Uterus (tissue), 3 donors: ENCODE measurements at regions not wholly inside any gene's neighbourhood (a gene's known extent, or its start where the extent isn't known, plus 50 kb on each side); places are given as distances from the start of the nearest gene placed in this dataset.

ENCODE experiments used
- DNase-seq, 2 donors: peaks; one replicate each; pipeline ENCODE4 v3.0.0-alpha.2; 2019 to 2020
- H3K27ac ChIP-seq, 2 donors: fragments of 200-600 bp; sonication (generic); 1 replicate in 1 of 2; 2 replicates in 1 of 2; pipeline ENCODE4 v1.5.1; 2016 to 2018
- H3K27me3 ChIP-seq, 2 donors: fragments of 200-600 bp; sonication (generic); one replicate each; pipeline ENCODE4 v1.5.1; 2018 to 2019; ENCODE audit warnings: control low read depth in 1 of 2
- H3K36me3 ChIP-seq, 2 donors: fragments of 200-600 bp; sonication (generic); one replicate each; pipeline ENCODE4 v1.5.1; 2019; ENCODE audit warnings: control low read depth in 1 of 2
- H3K4me1 ChIP-seq, 2 donors: fragments of 200-600 bp; sonication (generic); one replicate each; pipeline ENCODE4 v1.5.1; 2018 to 2019; ENCODE audit warnings: control low read depth in 1 of 2
- H3K4me3 ChIP-seq, 2 donors: fragments of 200-600 bp; sonication (generic); 1 replicate in 1 of 2; 2 replicates in 1 of 2; pipeline ENCODE4 v1.5.1; 2018 to 2019; ENCODE audit warnings: mild to moderate bottlenecking in 1 of 2
- H3K9me3 ChIP-seq, 2 donors: fragments of 200-600 bp; sonication (generic); one replicate each; pipeline ENCODE4 v1.5.1; 2019; ENCODE audit warnings: control low read depth in 1 of 2
- CTCF ChIP-seq, 4 experiments: fragments of 200-600 bp in 2 of 4; fragments of 450-650 bp in 2 of 4; sonication (generic) in 2 of 4; IDR thresholded peaks; one replicate each; pipeline ENCODE4 v1.5.1; 2016 to 2019; ENCODE audit warnings: antibody characterized with exemption in 4 of 4, mild to moderate bottlenecking in 2 of 4, moderate library complexity in 1 of 4
- POLR2A ChIP-seq, 2 donors: fragments of 450-650 bp; IDR thresholded peaks; one replicate each; pipeline ENCODE4 v1.6.1; 2016; ENCODE audit warnings: antibody characterized with exemption in 2 of 2, mild to moderate bottlenecking in 1 of 2, moderate library complexity in 1 of 2
- intact Hi-C: fragments of 100-400 bp; cut with DNase I; formaldehyde crosslinking; loops from one replicate; pipeline ENCODE4 v1.15.1; 2023; ENCODE audit warnings: low total_unique reads
- donor health status: DM: yes; HTN: yes; CAD: no.

- H3K9me3 ChIP-seq = no peaks in the 10 kb centered on the region
- H3K4me1 ChIP-seq = no peaks in the 10 kb centered on the region
- TF ChIP-seq CTCF (IDR thresholded peaks at IDR 0.05) = no peak
- TF ChIP-seq POLR2A (IDR thresholded peaks at IDR 0.05) = no peak
- no peak overlapping the region for H3K27ac ChIP-seq
- no peaks in the 10 kb centered on the region for H3K36me3 ChIP-seq
- H3K4me3 ChIP-seq = no peak overlapping the region
- no peak for DNase-seq
- no peaks in the 10 kb centered on the region for H3K27me3 ChIP-seq
- intact Hi-C loops = no loop called here
Measured at GRCh38 chr4:84001876-84002569, 466.1 kb downstream of the GPAT3 start.

GRCh38 chr4:83996254-83996653 lies 460.3 kb downstream of the GPAT3 start:
- Histone ChIP-seq H3K9me3 (no peaks in the 10 kb centered on the region), H3K36me3 (no peaks in the 10 kb centered on the region), H3K4me3 (no peak overlapping the region), H3K4me1 (no peaks in the 10 kb centered on the region), H3K27me3 (no peaks in the 10 kb centered on the region), H3K27ac (no peak overlapping the region)
- intact Hi-C loops = no loop called here
- DNase-seq = no peak
- TF ChIP-seq CTCF (IDR thresholded peaks at IDR 0.05) (no peak), POLR2A (IDR thresholded peaks at IDR 0.05) (no peak)

GRCh38 chr4:83993774-83994173 lies 457.9 kb downstream of the GPAT3 start:
- Histone ChIP-seq H3K4me1 (no peaks in the 10 kb centered on the region), H3K4me3 (no peak overlapping the region), H3K9me3 (no peaks in the 10 kb centered on the region), H3K27me3 (no peaks in the 10 kb centered on the region), H3K27ac (no peak overlapping the region), H3K36me3 (no peaks in the 10 kb centered on the region)
- no peak for TF ChIP-seq POLR2A (IDR thresholded peaks at IDR 0.05)
- no peak for TF ChIP-seq CTCF (IDR thresholded peaks at IDR 0.05)
- no peak for DNase-seq
- intact Hi-C loops = no loop called here

GRCh38 chr4:83989835-83990234 lies 453.9 kb downstream of the GPAT3 start:
- Histone ChIP-seq H3K27ac (no peak overlapping the region), H3K4me1 (no peaks in the 10 kb centered on the region), H3K36me3 (no peaks in the 10 kb centered on the region), H3K27me3 (no peaks in the 10 kb centered on the region), H3K9me3 (no peaks in the 10 kb centered on the region), H3K4me3 (no peak overlapping the region)
- DNase-seq = no peak
- intact Hi-C loops = no loop called here
- TF ChIP-seq POLR2A (IDR thresholded peaks at IDR 0.05) (no peak), CTCF (IDR thresholded peaks at IDR 0.05) (no peak)

- no peaks in the 10 kb centered on the region for H3K27me3 ChIP-seq
- no peak for TF ChIP-seq POLR2A (IDR thresholded peaks at IDR 0.05)
- H3K4me1 ChIP-seq = no peaks in the 10 kb centered on the region
- DNase-seq = no peak
- intact Hi-C loops = no loop called here
- no peak overlapping the region for H3K27ac ChIP-seq
- H3K4me3 ChIP-seq = no peak overlapping the region
- H3K9me3 ChIP-seq = no peaks in the 10 kb centered on the region
- H3K36me3 ChIP-seq = no peaks in the 10 kb centered on the region
Measured at GRCh38 chr4:83981156-83981555, 445.2 kb downstream of the GPAT3 start.

GRCh38 chr4:83979773-83980172 lies 443.9 kb downstream of the GPAT3 start:
- H3K27me3 ChIP-seq = no peaks in the 10 kb centered on the region
- intact Hi-C loops = no loop called here
- DNase-seq = no peak

More at GRCh38 chr4:83979773-83980172, 443.9 kb downstream of the GPAT3 start:
- no peak overlapping the region for H3K4me3 ChIP-seq
- no peaks in the 10 kb centered on the region for H3K4me1 ChIP-seq
- TF ChIP-seq POLR2A (IDR thresholded peaks at IDR 0.05) = no peak
- no peak for TF ChIP-seq CTCF (IDR thresholded peaks at IDR 0.05)
- no peak overlapping the region for H3K27ac ChIP-seq
- H3K9me3 ChIP-seq = no peaks in the 10 kb centered on the region
- H3K36me3 ChIP-seq = no peaks in the 10 kb centered on the region
